Fibroblast of peridontal ligament (primary cell): ENCODE measurements at regions not wholly inside any gene's neighbourhood (a gene's known extent, or its start where the extent isn't known, plus 50 kb on each side); places are given as distances from the start of the nearest gene placed in this dataset.
A peak's percentile ranks its signal among the peaks of the same experiment; 100 is the strongest.
"Not testable (repeated sequence)": the region's sequence is repeated elsewhere in the genome, so short reads cannot be mapped to it uniquely, and the experiment has no call there.

Experiments
- DNase-seq: peaks from one replicate; pipeline ENCODE4 v3.0.0-alpha.2; 2010; ENCODE audit errors: extremely low read depth

DNA sequence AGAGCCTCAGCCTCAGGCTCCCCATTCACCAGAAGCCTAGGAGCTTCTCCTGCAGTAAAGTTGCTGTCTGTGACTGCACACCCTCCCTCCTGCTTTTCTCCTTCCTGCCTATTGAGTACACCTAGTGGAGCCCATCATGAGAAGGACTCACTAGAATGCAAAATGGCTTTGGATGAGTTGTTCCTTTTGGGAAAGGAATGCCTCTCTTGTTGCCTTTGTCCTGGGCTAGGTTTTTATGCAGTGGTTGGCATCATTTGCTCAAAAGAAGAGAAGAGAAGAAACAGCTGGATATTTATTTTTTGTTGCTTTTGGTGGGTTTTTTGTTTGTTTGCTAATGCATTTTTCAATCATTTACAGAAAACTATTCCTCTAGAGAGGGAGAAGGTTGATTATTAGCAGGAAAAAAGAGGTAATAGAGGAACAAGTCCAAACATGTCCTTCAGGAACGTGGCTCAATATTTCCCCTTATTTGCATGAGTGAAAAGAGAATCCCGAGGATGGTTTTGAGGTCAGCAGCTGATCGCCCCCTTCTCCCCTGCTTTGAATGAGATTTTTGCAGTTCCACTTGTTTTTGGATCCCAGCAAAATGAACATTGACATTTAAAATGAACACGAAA, 369.9 kb upstream of the NRP1 start:
- DNase-seq, result no peak

DNA sequence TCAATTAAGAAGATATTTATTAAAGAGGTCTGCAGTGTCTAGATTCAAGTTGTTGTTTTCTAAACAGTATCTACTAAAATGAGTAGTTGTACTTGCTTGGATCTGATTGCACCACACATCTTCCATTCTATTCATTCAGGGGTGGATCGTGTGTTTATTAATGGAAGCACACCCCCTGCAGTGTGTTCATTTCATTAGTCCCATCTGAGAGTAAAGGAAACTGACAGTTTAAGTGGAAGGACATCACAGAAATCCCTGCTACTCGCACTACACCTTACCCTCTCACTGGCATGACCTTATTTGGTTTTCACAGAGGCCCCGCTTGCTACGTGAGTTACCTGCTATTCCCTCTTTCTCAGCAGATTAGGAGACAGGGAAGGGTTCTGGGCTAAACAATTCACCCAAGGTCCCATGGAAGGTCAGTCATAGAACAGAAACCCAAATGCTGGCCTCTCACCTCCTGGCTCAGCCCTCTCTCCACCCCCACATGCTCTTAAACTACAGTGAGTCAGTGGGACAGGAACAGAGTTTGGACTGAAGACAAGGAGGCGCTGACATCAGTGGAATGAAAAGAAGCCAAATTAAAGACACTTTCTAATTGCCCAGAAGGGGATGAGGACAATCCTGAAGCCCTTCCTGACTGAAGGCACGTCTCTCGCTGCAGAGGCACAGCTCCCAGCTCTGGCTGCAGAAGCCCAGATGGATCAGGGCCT, 369.2 kb upstream of the NRP1 start:
- DNase-seq, result peak; percentile 27

DNA sequence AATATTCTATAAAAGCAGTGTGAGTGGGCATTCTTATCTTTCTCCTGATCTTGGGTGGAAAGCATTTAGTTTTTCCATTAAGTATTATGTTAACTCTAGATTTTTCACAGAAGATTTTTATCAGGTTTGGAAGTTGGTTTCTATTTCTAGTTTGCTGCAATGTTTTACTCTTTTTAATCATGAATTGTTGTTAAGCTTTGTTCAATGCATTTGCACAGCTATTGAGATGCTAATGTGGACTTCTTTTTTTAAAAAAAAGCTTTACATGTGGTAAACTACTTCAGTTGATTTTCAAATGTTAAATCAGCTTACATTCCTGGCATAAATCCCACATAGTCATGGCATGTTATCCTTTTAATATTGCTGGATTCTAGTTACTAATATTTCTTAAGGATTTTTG, 363.6 kb upstream of the NRP1 start:
- DNase-seq, result no peak

DNA sequence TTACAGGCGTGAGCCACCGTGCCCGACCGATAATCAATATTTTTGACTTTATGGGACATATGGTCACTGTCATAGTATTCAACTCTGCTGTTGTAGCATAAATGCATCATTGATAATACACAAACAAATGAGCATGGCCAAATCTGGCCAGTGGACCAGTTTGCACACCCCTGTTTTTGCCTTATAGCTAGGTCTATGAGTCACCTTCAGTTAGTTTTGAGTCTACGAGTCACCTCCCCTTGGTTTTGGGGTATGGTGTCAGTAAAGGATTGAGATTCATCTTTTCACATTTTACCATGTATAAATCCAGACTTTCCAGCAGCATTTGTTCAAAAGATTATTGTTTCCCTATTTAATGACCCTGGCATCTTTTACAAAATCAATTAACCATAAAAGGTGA, 362.5 kb upstream of the NRP1 start:
- no peak for DNase-seq

DNA sequence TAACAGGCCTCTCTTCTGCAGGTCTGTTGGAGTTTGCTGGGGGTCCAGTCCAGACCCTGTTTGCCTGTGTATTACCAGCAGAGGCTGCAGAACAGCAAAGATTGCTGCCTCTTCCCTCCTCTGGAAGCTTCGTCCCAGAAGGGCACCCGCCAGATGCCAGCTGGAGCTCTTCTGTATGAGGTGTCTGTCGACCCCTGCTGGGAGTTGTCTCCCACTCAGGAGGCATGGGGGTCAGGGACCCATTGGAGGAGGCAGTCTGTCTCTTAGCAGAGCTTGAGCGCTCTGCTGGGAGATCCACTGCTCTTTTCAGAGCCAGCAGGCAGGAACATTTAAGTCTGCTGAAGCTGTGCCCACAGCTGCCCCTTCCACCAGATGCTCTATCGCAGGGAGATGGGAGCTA, 361.1 kb upstream of the NRP1 start:
- DNase-seq, result no peak

DNA sequence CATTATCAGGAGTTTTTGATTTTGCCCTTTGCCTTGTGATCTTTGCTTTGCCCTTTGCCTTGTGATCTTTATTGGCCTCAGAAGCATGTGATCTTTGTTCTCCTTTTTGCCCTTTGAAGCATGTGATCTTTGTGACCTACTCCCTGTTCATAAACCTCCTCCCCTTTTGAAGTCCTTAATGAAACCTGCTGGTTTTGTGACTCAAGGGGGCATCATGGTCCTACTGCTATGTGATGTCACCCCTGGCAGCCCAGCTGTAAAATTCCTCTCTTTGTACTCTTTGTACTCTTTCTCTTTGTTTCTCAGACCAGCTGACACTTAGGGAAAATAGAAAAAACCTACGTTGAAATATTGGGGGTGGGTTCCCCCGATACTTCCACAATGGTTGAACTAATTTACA, 356.1 kb upstream of the NRP1 start:
- DNase-seq, result not testable (repeated sequence)

DNA sequence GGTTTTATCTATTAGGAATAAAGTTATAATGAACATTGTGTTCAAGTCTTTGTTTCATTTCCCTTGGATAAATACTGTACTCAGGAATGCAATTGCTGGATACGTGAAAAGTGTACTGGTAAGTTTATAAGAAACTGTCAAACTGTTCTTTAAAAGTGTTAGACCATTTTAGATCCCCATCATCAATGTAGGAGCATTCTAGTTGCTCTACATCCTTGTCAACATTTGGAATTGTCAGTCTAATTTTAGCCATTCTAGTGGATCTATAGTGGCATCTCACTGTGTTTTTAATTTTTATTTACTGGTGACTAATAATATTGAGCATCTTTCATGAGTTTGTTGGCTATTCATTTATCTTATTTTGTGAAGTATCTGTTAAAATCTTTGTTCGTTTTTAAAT, 354.0 kb upstream of the NRP1 start:
- no peak for DNase-seq

DNA sequence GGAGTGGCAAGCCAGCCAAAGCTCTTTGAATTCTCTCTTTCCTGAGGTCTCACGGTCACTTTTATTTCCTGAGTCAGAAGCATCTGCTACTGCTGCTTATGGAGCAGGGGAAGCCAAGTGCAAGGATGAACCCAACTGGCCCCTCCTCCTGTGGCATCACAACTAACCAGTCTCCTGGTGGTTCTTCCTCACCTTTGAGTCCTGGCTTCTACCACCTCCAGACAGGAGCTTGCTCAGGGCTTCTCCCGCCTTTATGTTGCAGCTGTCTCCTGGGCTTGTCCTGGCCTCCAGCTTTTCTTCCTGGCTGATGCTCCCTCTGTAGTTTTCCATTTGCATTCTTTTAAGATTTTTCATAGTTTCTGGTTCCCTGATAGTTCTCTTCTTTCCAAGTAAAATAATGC, 349.7 kb upstream of the NRP1 start:
- peak; percentile 23 for DNase-seq

DNA sequence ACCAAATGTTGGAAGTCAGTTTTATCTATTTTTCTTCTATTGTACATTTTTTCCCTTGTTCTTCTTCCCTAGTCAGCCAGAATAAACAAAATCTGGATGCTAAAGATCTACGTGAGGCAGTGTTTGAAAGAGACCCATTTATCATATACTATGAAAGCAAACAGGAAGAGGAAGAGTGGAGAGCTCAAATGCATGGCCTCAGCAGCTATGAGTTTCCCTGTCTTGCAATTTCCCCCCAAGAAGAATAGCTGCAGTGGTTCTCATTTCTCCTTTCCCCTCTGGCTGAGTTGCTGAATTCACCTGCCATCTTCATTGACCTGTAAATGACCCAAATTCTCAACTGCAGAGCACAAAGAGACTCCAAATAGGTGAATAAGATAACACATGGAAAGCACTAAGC, 347.1 kb upstream of the NRP1 start:
- DNase-seq, result no peak

DNA sequence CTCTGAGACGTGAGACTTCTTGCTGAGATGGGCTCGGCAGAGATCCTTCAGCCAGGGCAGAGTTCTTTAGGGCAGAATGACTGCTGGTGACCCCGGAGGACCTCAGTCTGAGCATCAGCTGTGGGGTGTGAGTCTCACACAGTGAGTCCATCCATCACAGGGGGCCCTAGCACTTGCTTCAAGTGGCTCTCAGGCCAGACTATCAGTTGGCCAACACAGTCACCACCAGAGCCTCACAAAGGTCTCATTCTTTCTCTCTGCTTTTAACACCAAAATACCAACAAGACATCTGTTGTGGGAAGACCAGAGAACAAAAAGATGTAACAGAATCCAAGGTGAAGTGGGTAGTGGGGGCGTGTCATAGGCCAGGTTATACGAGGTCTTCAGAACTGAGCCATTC, 345.6 kb upstream of the NRP1 start:
- DNase-seq, result no peak

DNA sequence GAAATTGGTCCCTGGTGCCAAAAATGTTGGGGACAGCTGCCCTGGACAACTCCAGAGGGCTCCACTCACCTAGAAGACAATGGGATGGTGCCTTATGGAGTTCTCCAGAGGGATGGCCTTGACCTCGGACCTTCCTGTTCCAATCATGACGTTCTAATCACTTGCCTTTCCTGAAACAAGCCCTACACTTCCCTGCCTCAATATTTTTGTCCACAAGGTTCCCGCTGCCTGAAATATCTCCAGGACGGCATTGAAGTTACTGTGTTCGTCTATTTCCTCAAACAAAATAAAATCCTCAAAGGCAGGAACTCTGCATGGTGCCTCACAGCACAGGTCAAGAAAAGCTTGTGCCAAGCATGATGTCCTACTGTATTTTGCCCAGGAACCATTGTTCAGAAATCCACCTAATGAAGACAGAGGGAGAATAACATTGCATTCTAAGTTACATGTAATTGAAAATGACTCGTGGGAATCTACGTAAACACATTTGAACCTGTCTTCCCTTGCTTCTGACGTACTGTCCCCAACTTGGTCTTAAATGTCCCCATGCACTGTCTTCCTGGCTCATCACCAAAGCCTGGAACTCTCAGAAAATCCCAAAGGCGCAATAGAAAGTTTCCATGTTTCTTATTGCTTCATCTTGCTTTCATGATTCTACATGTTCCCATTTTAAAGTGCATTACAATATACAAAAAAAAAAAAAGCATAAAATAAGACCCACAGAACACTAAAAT, 342.3 kb upstream of the NRP1 start:
- DNase-seq, result no peak

DNA sequence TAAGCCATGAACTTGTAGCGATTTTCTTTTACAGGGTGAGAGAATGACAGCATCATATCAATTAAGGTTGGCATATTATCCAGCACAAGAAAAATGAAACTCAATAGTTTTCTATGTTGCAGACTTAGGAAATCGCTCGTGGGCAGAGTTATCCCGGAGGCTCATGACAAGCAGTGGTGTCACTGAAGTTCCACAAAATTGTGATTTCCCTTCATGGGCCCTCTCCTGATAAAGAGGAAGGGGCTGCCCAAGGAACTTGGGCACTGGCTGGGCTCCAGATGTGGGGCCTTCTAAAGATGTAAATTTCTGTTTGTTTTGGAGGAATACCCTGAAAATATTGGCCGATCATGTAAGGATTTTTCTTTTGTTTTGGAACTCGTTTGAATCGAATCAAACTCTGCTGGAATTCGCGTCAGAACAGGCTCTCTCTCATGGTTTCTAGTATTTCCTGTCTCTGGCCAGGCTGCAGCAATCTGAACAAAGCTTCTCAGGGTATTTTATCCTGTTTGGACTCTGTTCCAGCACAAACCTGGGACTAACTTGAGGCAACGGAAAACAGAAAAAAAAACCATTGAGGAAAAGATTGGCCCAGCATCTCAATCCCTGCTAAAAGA, 340.6 kb upstream of the NRP1 start:
- DNase-seq, result peak; percentile 54

DNA sequence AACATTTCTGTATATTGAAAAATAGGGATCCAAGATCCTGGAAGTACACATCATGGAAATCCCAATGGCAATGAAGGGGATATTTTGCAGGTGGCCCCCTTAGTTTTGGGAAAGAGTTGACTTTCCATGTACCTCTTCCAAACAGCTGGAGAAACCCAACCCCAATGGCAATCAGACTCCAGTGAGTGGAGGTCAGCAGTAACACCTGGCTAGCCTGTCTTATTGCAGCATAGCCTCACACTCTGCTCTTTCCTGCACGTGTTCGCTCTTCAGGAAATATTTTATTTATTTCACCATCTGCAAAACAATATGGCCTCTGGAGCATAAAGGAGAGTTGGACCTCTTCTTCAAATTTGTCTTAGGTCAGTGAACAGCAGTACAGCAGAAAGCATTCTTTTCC, 340.0 kb upstream of the NRP1 start:
- no peak for DNase-seq

DNA sequence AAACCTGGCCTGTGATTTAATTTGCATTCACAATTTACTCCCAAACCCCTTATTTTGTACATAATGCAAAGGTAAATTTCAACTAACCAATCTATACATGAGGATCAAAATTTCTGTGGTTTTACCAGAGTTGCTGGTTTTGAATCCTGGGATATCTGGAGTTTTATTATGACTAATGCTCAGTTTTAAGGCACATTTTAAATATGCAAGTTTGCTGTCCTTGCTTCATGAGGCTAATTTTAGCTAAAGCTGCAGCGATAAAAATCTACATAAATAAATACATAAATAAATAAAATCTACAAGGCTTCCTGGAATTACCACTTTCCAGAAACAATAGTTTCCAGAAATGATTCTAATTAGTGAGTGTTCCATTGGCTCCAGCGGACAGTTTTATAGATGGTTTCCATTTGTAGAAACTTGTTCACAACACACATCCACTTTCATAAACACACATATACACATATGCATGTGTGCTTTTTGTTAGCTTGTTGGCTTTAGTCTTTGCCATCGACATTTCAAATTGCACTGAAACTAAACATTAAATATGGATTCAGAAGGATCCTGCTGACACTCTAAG, 339.5 kb upstream of the NRP1 start:
- DNase-seq, result no peak

DNA sequence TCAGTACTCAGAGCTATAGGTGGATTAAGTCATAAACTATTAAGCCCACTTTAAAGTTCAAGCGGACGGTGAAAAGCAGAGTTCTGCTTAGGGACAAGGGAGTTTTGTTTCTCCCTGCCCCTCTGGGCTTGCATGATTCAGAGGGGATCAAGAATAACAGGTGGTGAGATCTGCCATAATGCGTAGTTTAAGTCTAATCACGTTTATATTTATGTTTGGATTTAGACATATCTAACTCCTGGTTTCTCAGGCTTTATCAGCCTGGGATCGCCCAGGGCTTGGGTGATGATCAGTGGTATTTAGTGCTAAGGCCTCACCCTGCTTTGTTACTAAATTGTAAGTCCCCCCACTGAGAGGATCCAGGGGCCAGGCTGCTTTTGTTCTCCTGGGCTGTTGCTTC, 335.4 kb upstream of the NRP1 start:
- no peak for DNase-seq

DNA sequence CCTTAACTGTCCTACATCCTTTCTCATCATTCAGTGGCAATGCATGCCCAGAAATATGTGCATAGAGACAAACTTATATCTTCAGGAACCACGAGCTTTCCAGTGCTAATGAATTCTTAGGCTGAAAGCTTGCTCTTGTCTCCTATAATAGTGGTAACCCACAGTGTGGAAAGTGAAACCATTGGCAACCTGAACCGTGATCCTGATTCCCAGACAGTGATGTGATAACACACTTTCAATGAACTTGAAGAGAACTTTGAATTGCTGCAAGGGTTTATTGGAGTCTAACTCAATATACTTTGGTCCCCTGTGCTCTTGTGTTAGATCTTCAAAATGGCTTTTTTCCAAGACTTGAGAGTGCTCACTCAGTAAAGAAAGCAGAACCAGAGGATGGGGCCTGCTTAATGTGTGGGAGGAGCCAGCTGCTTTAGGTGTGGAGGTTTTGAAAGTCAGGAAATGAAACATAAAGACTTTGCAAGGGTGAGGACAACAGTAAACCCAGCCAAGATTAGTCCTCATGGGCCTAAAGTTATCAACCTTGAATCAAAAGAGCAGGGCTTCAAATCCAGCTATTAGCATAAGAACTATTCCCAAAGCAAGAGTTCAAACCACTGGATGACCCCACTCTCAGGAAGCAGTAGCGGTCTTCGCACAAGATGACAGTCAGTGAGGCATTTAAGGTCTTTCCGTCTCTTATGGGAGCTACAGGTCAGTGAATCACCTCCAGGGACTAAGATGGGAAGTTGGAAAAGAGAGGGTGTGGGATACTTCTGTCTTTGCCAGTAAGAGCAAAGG, 332.4 kb upstream of the NRP1 start:
- no peak for DNase-seq

DNA sequence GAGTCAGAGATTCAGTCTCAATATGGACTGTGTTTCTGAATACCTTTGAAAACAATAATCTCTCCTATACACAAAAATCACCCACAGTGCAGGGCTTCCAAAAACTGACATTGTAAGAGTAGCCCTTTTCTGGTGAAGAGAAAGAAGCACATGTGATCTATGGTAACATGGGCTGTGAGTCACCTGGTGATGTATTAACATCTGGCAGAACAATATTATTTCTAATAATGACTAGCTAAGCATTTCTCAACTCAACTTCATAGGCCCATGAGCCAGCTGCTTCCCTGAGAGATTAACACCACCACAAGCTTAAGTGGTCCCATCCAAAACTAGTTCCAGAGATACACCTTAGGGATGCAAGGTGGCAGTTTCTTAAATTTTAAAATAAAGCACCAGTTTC, 331.0 kb upstream of the NRP1 start:
- DNase-seq, result no peak

DNA sequence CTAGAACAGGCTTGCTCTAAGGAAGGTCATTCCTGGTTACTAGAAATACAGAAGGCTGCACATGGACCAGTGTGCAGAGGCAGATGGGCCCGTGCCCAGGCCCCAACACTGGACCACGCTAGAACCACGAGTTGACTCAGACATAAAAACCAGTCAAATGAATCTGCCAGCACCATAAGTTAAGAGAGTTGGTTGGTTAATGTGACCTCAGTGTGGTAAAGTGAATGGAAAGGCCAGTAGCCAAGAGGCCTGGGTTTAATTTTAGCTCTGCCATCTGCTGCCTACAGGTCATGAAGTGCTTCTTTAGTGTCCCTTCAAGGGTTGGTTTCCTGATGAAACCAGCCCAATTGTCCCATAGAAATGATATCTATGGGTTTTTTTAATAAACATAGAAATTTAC, 329.6 kb upstream of the NRP1 start:
- DNase-seq, result peak; percentile 47

DNA sequence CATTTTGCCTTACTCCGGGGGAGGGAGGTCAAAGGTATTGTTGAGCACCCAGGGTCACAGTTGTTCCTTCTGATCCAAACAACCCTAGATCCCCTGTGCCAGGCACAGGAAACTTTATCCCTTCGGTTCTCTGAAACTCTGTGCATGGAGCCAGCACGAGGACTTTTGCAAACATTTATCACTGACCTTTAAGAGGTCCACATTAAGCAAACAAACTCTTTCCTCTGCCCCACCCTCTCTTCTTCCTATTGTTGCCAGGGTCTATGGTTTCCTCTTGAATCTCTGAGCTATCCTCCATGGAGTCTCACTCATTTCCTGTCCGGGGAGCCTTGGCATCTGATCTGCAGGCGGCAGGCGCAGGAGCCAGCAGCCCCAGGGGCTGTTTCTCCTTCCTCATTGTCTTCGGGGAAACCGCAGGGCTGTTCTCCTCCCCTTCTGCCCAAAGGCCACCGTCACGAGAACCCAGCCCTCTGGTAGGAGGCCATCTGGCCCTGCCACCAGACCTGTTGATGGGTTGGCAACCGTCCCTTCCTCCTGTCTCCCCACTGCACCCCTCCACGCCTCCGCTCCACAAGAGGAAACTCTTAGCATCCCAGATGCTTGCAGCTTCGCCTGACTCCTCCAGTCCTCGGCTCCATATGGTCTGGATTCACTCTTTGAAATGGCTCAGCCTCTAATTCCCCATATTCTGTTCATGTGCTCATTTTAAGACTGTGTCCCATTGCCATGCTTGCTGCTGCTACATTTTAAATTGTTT, 327.3 kb upstream of the NRP1 start:
- DNase-seq, result peak; percentile 47

DNA sequence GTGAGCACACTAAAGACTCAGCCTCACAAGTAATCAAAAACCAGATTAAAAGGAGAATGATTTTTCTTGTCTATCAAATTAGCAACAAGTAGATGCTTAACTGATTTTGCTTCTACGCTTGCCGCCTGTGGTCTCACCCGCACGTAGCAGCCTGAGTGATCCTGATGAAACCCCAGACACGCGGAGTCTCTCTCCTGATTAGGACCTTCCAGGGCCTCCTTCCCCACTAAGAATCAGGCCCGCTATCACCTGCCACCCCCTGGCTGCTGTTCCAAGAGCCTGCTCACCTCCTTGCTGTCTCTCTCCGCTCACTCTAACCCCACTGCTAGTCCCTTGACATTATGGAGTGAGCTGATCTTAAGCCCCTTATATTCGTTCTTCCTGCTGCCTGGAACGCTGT, 325.9 kb upstream of the NRP1 start:
- no peak for DNase-seq

DNA sequence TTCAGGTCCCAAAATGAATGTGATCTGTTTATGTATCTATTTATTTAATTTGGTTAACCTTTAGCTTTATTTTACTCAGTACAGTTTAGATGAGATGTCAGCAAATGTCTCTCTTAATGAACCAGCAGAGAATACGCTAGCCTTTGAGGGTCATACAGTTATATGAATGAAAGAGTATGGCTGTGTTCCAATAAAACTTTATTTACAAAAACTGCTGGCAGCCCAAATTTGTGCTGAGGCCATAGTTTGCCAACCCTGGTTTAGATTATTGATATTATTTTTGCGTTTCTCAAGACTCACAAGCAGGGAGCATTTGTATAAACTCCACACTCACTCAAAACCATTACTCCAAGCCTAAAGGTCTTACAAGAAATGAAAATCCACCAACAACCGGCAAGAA, 323.4 kb upstream of the NRP1 start:
- no peak for DNase-seq
